NCI-H1694 treated with DMSO at 0.1 percent for 48 hours (cell line): ENCODE measurements at regions not wholly inside any gene's neighbourhood (a gene's known extent, or its start where the extent isn't known, plus 50 kb on each side); places are given as distances from the start of the nearest gene placed in this dataset.

Experiments
- DNase-seq: peaks from one replicate; lab custom pipeline; 2025; lab: John Stamatoyannopoulos, UW

DNA sequence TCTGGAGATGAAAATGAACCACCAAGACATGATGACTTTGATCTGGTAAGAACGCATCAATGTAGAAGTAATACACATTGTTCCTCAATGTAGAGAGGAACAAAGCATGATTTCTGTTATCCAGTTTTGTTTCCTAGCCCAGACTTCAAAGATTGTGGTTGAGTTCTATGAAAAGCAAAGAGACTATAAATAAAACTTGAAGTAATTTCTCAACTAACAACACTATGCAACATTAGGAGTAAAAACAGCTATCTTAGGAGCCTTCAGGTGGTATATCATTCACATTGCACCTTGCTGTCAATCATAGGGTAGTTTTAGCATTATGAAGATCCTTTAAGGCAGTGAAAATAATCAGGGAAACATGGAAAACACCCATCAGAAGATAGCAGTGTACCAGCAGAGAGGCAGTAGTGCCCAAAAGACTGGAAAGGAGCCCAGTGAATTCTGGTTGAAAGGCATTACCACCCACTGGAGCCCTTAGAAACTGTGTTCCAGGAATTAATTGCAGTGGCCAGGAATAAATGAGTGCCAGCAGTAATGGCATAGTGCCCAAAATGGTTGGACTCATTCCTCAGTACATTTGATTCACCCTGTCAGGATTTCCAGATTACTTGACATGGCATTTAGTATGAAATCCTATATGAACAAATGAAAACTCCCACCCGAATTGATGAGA, 300.7 kb upstream of the CXXC4 start:
- no peak for DNase-seq

DNA sequence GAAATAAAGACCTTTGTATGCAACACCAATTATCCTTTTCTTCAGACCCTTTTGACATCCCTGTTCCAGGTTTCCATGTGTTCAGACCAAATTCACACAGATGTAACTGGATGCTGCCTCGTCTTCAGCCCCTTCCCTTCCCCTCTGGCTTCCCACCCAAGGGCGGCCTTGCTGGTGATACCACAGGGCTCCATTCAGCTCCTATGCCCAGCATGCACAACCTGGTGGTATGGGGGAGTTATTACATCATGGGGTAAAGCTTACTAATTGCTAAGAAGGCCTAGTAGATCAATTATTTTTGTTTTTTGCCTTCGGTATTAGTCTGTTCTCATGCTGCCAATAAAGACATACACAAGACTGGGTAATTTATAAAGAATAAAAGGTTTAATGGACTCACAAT, 317.0 kb upstream of the CXXC4 start:
- DNase-seq: no peak

DNA sequence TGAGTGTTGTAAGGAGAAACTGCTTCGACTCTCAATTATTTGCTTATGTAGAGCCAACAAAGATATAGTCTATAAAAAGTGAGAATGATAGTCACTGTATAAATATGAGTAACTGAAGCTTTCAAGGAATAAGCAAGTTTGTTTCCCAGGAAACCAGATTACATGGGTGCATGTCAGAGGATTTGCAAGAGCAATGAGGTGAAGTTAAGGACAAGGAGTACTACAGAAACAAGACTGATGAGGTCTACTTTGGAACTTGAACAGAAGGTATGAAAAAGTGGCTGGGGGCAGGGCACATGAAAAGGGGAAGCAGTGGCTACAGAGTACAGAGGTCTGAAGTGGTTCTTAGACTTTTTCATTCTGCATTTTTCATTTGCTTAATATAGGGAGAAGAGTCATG, 321.0 kb upstream of the CXXC4 start:
- no peak for DNase-seq

DNA sequence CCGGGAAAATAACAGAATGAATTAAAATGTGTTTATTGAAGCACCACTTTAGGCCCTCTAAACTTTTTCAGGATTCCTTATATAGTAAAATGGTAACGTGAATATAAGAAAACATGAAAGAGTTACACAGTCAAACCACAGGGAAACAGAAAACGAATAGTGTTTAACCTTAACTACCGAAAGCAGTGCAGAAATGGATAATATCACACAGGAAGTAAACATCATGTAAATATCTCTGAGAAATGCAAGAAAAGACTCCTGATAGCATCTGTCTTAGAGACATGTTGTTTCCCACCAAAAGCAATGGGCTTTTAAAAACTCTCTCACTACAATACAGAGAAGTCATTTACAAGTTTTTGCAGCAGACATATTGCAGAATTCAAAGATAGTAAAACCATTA, 323.9 kb upstream of the CXXC4 start:
- DNase-seq: no peak

DNA sequence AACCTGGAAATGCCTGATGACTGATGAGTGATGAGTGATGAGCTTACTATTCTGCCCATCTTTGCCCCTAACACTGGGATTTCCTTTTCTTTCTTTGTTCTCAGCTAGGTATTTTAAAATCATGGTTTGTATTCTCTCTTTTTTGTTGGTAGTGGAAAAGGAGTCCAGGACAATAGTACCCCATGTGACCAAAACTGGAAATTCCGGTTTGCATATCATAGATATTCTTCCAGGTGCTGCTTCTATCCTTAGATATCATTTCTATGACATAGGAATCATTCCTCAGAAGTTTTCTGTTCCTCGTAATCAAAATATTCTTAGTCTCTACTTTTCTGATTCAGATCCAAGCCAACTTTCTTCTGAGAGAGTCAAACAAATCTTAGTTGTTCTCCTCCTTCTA, 320.5 kb upstream of the TET2 start:
- no peak for DNase-seq

DNA sequence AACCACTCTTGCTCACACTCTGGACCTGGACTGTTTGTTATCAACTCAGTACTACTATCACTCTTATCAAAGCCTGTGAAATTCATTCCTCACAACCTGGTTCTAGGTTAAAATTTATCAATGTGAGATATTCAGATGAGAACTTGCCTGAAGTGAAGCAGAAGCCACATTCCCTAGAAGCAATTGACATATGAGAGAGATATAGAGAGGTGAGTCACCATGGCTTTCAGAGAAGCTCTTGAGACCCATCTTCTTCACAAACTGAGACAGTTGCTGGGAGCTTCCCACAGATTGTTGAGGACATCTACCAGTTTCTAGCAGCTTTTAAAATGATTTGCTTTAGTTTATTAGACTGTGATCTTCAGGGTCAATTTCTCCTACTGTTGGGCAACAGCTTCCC, 316.9 kb upstream of the TET2 start:
- DNase-seq: no peak

DNA sequence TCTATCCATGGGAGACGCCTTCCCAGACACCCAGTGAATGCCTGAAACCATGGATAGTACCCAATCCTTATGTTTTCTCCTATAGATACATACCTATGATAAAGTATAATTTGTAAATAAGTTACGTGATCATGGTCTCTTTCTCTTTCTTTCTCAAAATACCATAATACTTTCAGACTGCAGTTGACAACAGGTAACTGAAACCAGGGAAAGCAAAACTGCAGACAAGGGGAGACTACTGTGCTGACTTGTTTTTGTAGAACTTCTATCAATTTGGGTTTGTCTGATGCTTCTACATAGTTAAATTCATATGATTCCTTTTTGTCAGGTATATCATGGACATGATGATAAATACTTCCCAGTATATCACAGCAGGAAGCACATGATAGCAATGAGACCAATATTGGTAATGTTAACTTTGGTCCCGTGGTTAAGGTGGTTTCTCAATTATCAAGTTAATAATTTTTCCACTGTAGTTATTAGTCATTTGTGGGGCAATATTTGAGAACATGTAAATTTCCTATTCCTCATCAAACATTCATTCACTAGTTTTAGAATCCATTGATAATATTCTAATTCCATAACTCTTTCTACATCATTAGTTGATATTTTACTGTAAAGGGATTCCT, 298.0 kb upstream of the TET2 start:
- no peak for DNase-seq

DNA sequence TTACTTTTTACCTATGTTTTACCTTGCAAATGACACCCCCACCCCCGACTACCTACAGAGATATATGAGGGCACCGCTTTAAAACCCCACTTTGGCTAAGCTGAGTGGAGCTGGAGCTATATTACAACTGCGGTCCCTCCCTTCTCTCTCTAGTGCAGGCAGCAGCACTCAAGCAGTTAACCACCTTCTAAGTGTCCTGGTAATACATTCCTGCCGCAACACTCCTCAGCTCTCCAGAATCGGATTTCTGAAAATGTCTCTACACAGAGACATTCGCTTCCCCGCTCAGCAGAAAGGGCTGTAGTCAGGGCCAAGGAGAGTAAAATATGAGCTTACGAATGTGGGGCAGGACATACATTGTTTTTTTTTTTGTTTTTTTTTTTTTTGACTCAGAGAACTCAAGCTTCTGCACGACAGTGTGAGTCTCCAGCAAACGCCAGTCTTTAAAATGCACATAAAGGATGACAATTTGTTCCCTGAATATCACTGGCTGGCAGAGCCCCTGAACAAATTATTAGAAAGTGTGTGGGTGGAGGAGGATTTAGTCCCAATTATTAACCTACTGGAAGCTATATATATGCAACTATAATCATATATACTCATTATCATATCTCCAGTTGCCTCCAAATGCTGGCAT, 287.0 kb upstream of the TET2 start:
- no peak for DNase-seq

DNA sequence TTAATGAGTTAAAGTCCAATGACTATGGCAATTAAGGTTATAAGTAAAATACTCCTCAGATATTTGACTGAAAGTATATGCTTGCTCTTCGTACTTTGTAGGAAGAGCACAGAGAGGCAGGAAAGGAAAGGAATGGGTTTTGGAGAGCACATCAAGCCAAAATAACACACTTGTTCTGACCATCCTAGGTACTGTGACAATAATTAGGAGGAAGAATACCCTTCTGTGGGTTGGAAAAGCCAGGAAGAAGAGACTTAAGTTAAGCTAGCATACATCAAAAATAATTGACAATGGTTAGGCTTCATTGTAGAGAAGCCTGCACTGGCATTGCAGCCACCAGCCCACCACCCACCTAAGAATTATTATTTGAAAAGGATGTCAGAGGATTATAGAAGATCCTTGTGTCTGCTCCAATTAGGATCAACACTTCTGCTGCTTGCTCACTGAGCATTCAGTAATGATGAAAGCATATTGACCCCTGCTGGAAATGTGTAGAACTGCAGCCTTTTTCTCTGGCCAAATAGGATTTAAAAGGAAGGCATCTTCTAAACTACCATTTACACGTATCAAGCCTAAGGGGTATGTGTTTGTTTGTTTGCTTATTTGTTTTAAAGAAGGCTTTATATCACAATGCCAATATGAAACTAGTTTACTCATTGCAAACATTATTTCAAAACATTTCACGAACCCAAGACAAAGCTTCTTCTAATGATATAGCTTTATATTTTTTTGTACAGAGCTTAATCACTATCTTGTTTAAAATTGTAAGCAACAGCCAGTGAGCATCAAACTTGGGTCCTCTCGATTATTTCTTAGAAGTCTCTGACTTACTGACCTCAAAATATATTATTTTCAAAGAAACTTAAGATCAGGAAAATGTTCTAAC, 286.2 kb upstream of the TET2 start:
- DNase-seq: peak; percentile 84

DNA sequence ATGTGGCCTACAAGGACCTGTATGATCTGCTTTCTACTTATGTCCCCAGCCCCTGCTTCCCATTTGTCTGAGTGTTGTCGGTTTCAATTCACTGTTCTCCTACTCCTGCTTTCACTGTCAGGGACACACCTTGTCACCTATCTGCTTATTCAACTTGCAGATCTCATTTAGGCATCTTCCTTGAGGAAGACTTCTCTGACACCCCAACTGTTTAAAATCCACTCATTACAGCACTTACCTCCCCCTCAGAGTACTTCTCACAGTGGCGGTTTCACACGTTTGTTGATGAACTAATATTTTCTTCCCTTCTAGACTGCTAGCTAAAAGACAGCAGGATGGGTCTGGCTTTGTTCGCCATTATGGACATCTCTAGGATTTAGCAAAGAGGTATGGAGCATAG, 279.9 kb upstream of the TET2 start:
- no peak for DNase-seq

DNA sequence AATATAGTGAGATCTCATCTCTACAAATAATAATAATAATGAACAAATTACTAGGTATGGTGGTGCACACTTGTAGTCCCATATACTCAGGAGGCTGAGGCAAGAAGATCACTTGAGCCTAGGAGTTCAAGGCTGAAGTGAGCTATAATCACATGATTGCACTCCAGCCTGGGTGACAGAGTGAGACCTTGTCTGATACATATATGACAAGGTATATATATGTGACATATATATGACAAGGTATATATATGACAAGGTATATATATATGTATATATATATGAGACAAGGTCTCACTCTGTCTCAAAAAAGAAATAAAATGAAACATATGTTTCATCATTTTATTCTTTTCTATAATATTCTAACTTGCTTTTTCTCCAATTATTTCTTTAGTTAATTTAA, 278.1 kb upstream of the TET2 start:
- no peak for DNase-seq

DNA sequence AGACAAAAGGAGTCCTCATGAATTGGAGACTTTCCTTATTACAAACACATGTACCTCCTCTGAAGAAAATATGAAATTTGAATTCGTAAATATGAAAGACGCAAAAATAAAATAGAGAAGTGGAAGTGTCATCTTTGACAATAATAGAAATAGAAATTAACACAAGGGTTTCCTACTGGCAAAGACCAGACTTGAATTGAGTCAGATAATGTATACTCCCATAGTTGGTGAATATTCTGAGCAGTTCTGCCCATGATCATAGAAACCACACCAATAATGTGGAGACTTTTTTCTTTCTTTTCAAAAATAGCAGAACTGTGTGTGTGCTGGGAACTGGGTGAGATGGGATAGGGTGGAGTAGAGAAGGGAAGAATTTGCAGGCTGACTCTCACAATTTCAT, 277.7 kb upstream of the TET2 start:
- no peak for DNase-seq

DNA sequence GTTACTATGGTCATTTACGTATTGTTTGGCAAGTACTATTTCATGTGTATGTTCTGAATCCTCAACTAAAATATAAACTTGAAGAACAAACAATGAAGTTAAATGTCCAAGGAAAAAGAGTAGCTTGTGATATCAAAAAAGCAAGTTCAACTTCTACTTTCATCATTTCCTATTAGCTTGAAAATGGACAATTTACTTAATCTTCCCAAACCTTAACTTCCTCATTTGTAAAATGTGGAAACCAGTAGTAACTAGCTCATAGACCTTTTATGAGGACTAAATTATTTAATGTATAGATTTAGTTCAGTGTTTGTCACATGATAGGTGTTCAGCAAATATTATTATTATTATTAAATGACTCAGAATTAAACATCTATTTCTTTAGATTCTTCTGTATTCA, 276.8 kb upstream of the TET2 start:
- no peak for DNase-seq

DNA sequence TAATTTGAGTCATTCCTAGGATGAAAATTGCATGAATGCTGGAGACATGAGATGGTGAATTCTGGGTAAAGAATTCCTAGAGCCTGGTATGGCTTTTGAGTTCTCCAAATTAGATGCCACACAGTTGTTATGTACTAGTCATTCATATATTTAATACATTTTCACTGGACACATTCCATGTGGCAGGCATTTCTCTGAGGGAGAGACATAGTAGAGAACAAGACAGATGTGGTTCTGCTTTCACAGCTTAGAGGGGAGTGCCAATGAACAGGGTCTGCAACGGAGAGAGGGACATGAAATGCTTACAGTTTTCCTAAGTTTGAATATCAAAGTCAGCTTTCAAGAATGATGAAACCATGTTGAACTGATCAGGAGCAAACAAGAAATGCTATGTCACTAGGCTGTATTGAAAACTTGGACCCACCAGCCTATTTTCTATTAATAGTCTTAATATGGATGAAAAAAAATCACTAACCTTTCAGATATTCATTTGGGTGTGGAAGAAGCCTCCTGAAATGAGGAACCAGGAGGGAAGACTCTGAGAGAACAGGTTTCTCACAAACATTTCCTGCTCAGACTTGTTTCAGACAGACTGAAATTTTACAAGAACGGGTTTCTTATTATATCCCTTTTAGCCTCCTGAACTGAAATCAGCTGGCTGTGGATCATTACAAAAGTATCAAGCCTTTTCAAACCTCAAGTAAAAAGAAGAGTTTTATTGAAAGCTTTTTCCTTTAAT, 276.0 kb upstream of the TET2 start:
- no peak for DNase-seq

DNA sequence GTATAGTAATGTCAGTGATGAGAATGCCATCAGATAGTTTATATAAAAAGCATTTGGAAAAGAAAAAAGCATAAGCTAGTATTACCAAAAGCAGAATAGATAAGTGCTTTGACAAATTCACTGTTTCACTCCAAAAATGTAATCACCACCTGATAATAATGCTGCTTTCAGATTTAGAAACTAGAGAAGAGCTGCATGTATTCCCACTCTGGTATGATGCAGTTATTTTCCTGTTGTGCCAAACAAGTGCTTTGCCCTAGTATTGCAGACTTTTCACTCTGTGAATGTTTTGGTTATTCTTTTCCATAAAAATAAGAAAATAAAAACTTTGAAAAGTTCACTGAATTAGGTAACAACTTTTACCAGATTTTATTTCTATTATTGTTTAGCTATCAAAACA, 267.7 kb upstream of the TET2 start:
- DNase-seq: no peak

DNA sequence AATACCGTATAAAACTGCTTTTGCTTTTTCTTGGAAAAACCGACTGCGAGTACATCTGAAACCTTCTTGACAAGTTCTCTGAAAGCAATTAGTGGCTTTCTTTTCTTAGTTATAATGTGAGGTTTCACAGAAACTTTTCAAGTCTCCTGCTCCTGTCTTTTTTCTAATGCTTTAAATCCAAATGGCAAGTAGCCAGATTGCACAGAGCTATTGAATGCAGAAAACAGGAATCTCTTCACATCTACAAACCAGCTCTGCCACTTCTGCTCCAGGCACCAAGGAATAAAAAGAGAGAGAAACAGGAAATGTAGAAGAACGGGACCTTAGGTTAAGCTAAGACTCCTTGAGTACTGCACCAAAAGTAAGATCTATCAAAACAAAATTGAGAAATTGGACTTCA, 267.3 kb upstream of the TET2 start:
- DNase-seq: no peak

DNA sequence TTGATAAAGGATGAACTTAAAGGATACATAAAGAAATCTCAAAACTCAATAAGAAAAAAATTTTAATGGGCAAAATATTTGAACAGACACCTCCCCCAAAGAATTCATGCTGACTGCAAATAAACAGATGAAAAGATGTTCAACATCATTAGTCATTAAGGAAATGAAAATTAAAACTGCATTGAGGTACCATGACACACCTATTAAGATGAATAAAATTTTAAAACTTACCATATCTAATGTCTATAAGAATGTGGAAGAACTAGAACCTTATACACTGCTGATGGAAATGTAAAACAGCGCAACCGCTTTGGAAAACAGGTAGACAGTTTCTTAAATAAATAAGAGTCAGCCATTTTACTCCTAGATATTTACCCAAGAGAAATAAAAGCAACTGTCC, 266.8 kb upstream of the TET2 start:
- no peak for DNase-seq

DNA sequence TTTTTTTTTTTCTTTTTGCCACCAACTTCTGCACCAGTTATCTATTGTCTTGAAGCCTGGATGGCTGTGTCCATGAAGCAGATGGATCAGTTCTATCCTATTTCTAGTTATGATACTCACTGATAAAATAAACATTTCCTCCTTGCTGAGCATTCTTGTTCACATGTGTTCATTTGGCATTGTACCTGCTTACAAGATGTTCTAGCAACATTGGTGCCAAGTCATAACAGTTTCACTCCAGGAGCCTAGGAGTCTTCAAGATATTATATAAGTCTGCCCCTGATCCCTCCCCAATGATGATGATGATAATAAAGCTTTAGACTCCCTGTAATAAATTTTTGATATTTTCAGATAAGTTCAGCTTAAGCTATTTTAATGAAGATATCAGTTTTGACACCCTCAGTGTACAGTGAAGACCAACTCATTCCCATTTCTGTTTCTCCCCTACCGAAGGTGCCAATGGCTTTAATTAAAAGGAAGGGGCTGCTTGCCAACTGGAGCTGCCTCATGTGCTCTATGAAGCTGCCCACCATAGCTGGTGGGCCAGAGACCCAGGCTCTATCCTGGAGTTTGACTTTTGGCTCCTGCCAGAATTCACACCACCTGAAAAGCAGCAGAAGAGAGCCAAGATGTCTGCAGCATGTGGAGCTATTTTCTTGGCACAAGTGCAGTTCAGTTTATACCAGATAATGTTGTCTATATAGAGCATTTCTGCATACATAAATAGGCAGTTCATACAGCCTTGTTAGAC, 265.4 kb upstream of the TET2 start:
- no peak for DNase-seq

DNA sequence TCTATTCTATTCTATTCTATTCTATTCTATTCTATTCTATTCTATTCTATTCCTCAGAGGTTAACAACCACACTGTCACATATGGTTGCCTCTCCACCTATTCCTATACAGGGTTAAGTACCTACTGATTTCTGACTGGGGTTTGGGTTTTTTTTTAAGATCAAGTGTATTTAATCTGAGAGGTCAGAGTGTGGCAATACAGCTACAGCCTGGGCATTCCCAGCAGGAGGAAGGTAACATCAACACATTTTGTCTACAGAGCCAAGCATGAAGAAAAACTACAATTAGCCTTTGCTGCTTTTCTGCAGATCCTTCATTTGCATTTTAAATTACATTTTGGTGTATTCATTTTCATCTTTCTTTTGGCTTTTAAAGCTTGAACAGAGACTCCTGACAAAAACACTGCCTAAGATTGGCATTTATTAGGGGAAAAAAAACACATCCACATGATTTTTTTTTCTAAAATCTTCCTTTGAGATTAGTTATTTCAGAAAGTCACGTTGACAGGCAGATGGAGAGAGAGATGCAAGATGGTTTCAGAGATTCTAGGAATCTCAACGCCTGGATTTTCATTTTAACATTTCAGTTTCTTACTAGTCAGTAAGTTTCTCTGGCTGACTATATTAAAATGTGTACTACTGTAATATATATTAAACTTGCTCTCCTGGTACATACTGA, 255.9 kb upstream of the TET2 start:
- DNase-seq: no peak
